OCI-LY7 (cell line): ENCODE measurements at regions not wholly inside any gene's neighbourhood (a gene's known extent, or its start where the extent isn't known, plus 50 kb on each side); places are given as distances from the start of the nearest gene placed in this dataset.

Source experiments
- EZH2phosphoT487 ChIP-seq: fragments of 200-600 bp; sonication (generic); IDR thresholded peaks from 2 replicates; pipeline ENCODE4 v1.6.1; 2018; ENCODE audit warnings: low read depth, borderline replicate concordance, mild to moderate bottlenecking, mixed run types, antibody characterized with exemption, low read length, moderate library complexity, mixed read lengths
- TF ChIP-seq, protein P1 (sequence below): fragments of 200-600 bp; sonication (generic); conservative IDR thresholded peaks from 2 replicates; pipeline ENCODE4 v1.5.1; 2014; ENCODE audit warnings: mild to moderate bottlenecking, antibody characterized with exemption, low read length, moderate library complexity, mixed read lengths

DNA sequence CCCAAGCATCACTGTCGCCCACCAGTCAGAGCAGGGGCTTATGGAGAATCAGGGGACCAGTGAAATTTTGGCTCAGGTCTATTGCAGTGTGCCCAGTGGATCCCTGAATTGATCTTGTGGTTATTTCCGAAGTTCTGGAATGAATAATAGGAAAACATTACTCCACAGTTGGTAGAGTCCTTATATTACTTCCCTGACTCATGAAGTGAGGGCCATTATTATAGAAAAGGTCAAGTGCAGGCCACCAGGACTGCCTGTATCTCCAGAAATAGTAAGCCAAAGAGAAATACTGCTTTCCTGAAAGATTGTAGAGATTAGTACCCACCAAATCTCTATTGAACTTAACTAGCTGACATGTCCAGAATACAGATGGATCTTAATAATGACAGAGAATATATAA is 335.0 kb downstream of the NPR3 start:
- TF ChIP-seq, protein P1, sequence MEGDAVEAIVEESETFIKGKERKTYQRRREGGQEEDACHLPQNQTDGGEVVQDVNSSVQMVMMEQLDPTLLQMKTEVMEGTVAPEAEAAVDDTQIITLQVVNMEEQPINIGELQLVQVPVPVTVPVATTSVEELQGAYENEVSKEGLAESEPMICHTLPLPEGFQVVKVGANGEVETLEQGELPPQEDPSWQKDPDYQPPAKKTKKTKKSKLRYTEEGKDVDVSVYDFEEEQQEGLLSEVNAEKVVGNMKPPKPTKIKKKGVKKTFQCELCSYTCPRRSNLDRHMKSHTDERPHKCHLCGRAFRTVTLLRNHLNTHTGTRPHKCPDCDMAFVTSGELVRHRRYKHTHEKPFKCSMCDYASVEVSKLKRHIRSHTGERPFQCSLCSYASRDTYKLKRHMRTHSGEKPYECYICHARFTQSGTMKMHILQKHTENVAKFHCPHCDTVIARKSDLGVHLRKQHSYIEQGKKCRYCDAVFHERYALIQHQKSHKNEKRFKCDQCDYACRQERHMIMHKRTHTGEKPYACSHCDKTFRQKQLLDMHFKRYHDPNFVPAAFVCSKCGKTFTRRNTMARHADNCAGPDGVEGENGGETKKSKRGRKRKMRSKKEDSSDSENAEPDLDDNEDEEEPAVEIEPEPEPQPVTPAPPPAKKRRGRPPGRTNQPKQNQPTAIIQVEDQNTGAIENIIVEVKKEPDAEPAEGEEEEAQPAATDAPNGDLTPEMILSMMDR: no peak
- no peak for TF ChIP-seq EZH2phosphoT487
